ENCODE measurements at regions not wholly inside any gene's neighbourhood (a gene's known extent, or its start where the extent isn't known, plus 50 kb on each side); places are given as distances from the start of the nearest gene placed in this dataset.

GRCh38 chr5:166488560-166488959 is 1802.9 kb upstream of the WWC1 start:
- TF ChIP-seq CTCF (optimal IDR thresholded peaks at IDR 0.05 in 1 of 3, IDR thresholded peaks at IDR 0.05 in 1 of 3, conservative IDR thresholded peaks at IDR 0.05 in 1 of 3; ENCODE audit: extremely low read depth in 1 of 3, insufficient read depth in 2 of 3, low read length in 3 of 3) (no peak), EZH2 (IDR thresholded peaks at IDR 0.05; ENCODE audit: low read length) (no peak)

Data from keratinocyte (primary cell).